Left lobe of liver (tissue), 2 donors: ENCODE measurements at regions not wholly inside any gene's neighbourhood (a gene's known extent, or its start where the extent isn't known, plus 50 kb on each side); places are given as distances from the start of the nearest gene placed in this dataset.
"Not testable (repeated sequence)": the region's sequence is repeated elsewhere in the genome, so short reads cannot be mapped to it uniquely, and the experiment has no call there.

Experiments used
- ATAC-seq: fragments of 200-7000 bp; cut with Tn5 transposase; one replicate; pipeline ENCODE4 v1.9.1; 2020; ENCODE audit warnings: mild to moderate bottlenecking, moderate library complexity
- DNase-seq: peaks from one replicate; pipeline ENCODE4 v3.0.0-alpha.2; 2020; ENCODE audit warnings: low spot score
- donor health status: DM: no; HTN: no; CAD: no; lungs with moderate emphysema.
- donor health status: DM: no; HTN: yes; CAD: no.

- ATAC-seq (no peak), DNase-seq (no peak)
Observed at GRCh38 chr6:119539066-119539746, 189.6 kb upstream of the MAN1A1 start.

GRCh38 chr6:119536666-119537065 lies 187.1 kb upstream of the MAN1A1 start:
- no peak for DNase-seq
- no peak for ATAC-seq

- ATAC-seq (no peak), DNase-seq (no peak)
Observed at GRCh38 chr6:119535332-119535731, 185.8 kb upstream of the MAN1A1 start.

GRCh38 chr6:119533603-119534279 lies 184.2 kb upstream of the MAN1A1 start:
- DNase-seq (no peak), ATAC-seq (no peak)

GRCh38 chr6:119527231-119527578 lies 177.6 kb upstream of the MAN1A1 start:
- ATAC-seq (no peak), DNase-seq (no peak)

- ATAC-seq (no peak), DNase-seq (no peak)
Observed at GRCh38 chr6:119526561-119527230, 177.1 kb upstream of the MAN1A1 start.

- no peak for ATAC-seq
Observed at GRCh38 chr6:119524410-119524809, 174.8 kb upstream of the MAN1A1 start.

GRCh38 chr6:119523556-119523955 lies 174.0 kb upstream of the MAN1A1 start:
- DNase-seq: no peak
- ATAC-seq: no peak

More at GRCh38 chr6:119524410-119524809, 174.8 kb upstream of the MAN1A1 start:
- no peak for DNase-seq

- DNase-seq: no peak
- no peak for ATAC-seq
Observed at GRCh38 chr6:119521251-119521650, 171.7 kb upstream of the MAN1A1 start.

- ATAC-seq (no peak), DNase-seq (no peak)
Observed at GRCh38 chr6:119517428-119517827, 167.9 kb upstream of the MAN1A1 start.

- DNase-seq: no peak
- no peak for ATAC-seq
Observed at GRCh38 chr6:119514345-119514744, 164.8 kb upstream of the MAN1A1 start.

GRCh38 chr6:119511024-119511423 lies 161.5 kb upstream of the MAN1A1 start:
- no peak for DNase-seq
- no peak for ATAC-seq

- DNase-seq: no peak
- ATAC-seq: no peak
Observed at GRCh38 chr6:119510246-119510645, 160.7 kb upstream of the MAN1A1 start.

- DNase-seq (no peak), ATAC-seq (no peak)
Observed at GRCh38 chr6:119506631-119507174, 157.1 kb upstream of the MAN1A1 start.

GRCh38 chr6:119501798-119502483 lies 152.4 kb upstream of the MAN1A1 start:
- DNase-seq (no peak), ATAC-seq (peak; percentile 67)

GRCh38 chr6:119499797-119500196 lies 150.2 kb upstream of the MAN1A1 start:
- ATAC-seq (no peak), DNase-seq (no peak)

- DNase-seq: no peak
- ATAC-seq: peak; percentile 67
Observed at GRCh38 chr6:119497988-119498727, 148.6 kb upstream of the MAN1A1 start.

GRCh38 chr6:119495230-119495683 lies 145.7 kb upstream of the MAN1A1 start:
- peak; percentile 76 for ATAC-seq
- DNase-seq: peak; percentile 71

GRCh38 chr6:119493980-119494379 lies 144.4 kb upstream of the MAN1A1 start:
- ATAC-seq (peak; percentile 69), DNase-seq (no peak)

GRCh38 chr6:119491112-119491511 lies 141.6 kb upstream of the MAN1A1 start:
- ATAC-seq, DNase-seq: not testable (repeated sequence)
